ENCODE measurements at regions not wholly inside any gene's neighbourhood (a gene's known extent, or its start where the extent isn't known, plus 50 kb on each side); places are given as distances from the start of the nearest gene placed in this dataset.

GRCh38 chr6:51432481-51432880, 613.8 kb downstream of the TFAP2B start (continued):
- TF ChIP-seq CUX1 (IDR thresholded peaks at IDR 0.05; ENCODE audit: insufficient replicate concordance, low read depth, low read length) (no peak), YBX1 (IDR thresholded peaks at IDR 0.05) (no peak)

- Histone ChIP-seq H3K4me1 (ENCODE audit: control insufficient read depth, insufficient read depth, low read length) (no peaks in the 10 kb centered on the region), H3K27ac (ENCODE audit: control insufficient read depth, insufficient read depth) (no peak overlapping the region), H3K9ac (ENCODE audit: control insufficient read depth, insufficient read depth, low read length) (no peak overlapping the region), H3K79me2 (ENCODE audit: control insufficient read depth, insufficient read depth, low read length) (no peaks in the 10 kb centered on the region), H3K27me3 (replicated peaks in 1 of 2; ENCODE audit: control insufficient read depth in 2 of 2, insufficient read depth in 2 of 2, low read length in 1 of 2) (no peaks in the 10 kb centered on the region), H2AFZ (ENCODE audit: control insufficient read depth, low read depth, low read length) (no peak overlapping the region), H3K36me3 (ENCODE audit: control insufficient read depth in 2 of 2, insufficient read depth in 2 of 2, low read length in 1 of 2) (no peaks in the 10 kb centered on the region), H3K4me3 (no peak overlapping the region), H3K9me3 (replicated peaks; ENCODE audit: control insufficient read depth, insufficient read depth, low read length) (no peaks in the 10 kb centered on the region), H3K4me2 (ENCODE audit: control insufficient read depth, insufficient read depth) (no peak overlapping the region), H4K20me1 (ENCODE audit: control insufficient read depth, insufficient read depth) (no peaks in the 10 kb centered on the region)
- ATAC-seq = peak; percentile 91
- intact Hi-C loops (cut with micrococcal nuclease; ENCODE audit: unreplicated experiment) = loop anchor here (10.0 kb wide), 1 partner anchor 486 kb away; no protein-coding TSS in a partner anchor
- DNase-seq (ENCODE audit: low read depth, low spot score) = peak; percentile 15
- CTCF ChIA-PET = interaction anchor here (1.3 to 2.6 kb wide), 2 partner anchors 13 to 46 kb away, joined by 3 to 8 read pairs; no protein-coding TSS in a partner anchor
- SMC1A ChIA-PET (ENCODE audit: uncharacterized antibody, unreplicated experiment) = interaction anchor here (0.5 to 2.0 kb wide), 8 partner anchors 8 to 139 kb away, joined by 3 to 14 read pairs (median 4); no protein-coding TSS in a partner anchor
- in situ Hi-C loops (cut with MboI) = no loop called here
- RAD21 ChIA-PET (ENCODE audit: unreplicated experiment) = interaction anchor here (0.9 kb wide), 1 partner anchor 9 kb away, joined by 3 read pairs; no protein-coding TSS in a partner anchor
- WGBS (ENCODE audit: insufficient coverage, insufficient replicate concordance, low lambda C conversion rate, missing lambda C conversion rate) = 11% methylated on average over 3 of the region's 3 CpGs
- POLR2A ChIA-PET = no interaction called here
- no peak for FAIRE-seq
- no TSS peak for BruUV-seq (replicated peaks)
- peak; percentile 96 for TF ChIP-seq MTA2 (IDR thresholded peaks at IDR 0.05; ENCODE audit: low read depth)
- TF ChIP-seq MEF2B (IDR thresholded peaks at IDR 0.05; ENCODE audit: partially characterized antibody, poor library complexity, severe bottlenecking) = peak; percentile 31
- TF ChIP-seq ZBTB40 (IDR thresholded peaks at IDR 0.05; ENCODE audit: borderline replicate concordance) = no peak
- TF ChIP-seq PML (IDR thresholded peaks at IDR 0.05; ENCODE audit: low read length) = no peak
- peak; percentile 27; the same call in 1 of the 2 replicates for TF ChIP-seq ATF7 (IDR thresholded peaks at IDR 0.05; ENCODE audit: low read depth)
- TF ChIP-seq BHLHE40 (IDR thresholded peaks at IDR 0.05; ENCODE audit: borderline replicate concordance in 1 of 2, low read depth in 2 of 2, low read length in 1 of 2) = peak in 1 of 2 experiments; percentile 17; a peak in 1 of 4 replicates
- no peak for TF ChIP-seq NKRF (conservative IDR thresholded peaks at IDR 0.05)
- TF ChIP-seq DPF2 (IDR thresholded peaks at IDR 0.05) = peak; percentile 48
These were observed 631.7 kb downstream of the TFAP2B start for GRCh38 chr6:51450248-51450957.

Data from GM12878 (cell line).